Type B pancreatic cell (in vitro differentiated cells): ENCODE measurements at regions not wholly inside any gene's neighbourhood (a gene's known extent, or its start where the extent isn't known, plus 50 kb on each side); places are given as distances from the start of the nearest gene placed in this dataset.

Experiments
- DNase-seq: peaks from one replicate; pipeline ENCODE4 v3.0.0; 2021; ENCODE audit warnings: mixed read lengths; ENCODE audit not compliant: unreplicated experiment; ENCODE audit errors: extremely low spot score
- H3K27ac Mint-ChIP-seq: 2 replicates; pipeline ENCODE4 v1.8.0; 2021; ENCODE audit warnings: mild to moderate bottlenecking, mixed read lengths
- H3K27me3 Mint-ChIP-seq: 2 replicates; pipeline ENCODE4 v1.8.0; 2021; ENCODE audit warnings: mixed read lengths
- H3K36me3 Mint-ChIP-seq: 2 replicates; pipeline ENCODE4 v1.8.0; 2021; ENCODE audit warnings: mixed read lengths
- H3K4me1 Mint-ChIP-seq: one replicate; pipeline ENCODE4 v1.8.0; 2021; ENCODE audit warnings: mixed read lengths; ENCODE audit not compliant: unreplicated experiment
- H3K4me3 Mint-ChIP-seq: 2 replicates; pipeline ENCODE4 v1.8.0; 2021; ENCODE audit warnings: mild to moderate bottlenecking, mixed read lengths
- H3K9me3 Mint-ChIP-seq: 2 replicates; pipeline ENCODE4 v1.8.0; 2021; ENCODE audit warnings: mixed read lengths
- TF ChIP-seq, protein P1 (sequence below): fragments of 200-600 bp; sonication (generic); conservative IDR thresholded peaks from 2 replicates; pipeline ENCODE4 v1.5.0; 2021; ENCODE audit warnings: antibody characterized with exemption, mild to moderate bottlenecking

DNA sequence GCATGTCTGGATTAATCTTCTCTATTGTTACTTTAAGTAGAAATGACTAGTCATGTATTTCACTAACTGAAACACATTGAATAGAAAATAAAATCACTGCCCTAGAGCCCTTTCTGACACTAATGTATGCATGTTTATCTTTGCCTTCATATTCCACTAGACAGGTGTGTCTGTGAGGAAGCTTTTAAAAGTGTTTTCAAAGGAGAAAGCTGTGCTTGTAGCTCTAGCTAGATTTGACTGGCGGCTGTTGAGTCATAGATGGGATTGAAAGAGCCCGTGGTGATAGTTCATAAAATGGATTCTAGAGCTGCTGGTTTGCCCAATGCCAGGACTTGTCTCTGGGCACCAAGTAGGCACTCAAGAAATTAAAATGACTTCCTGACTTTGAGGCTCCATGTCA, 189.0 kb upstream of the PIRT start:
- Mint-ChIP-seq H3K36me3 (no peaks in the 10 kb centered on the region), H3K27ac (no peak overlapping the region), H3K4me3 (no peak overlapping the region), H3K4me1 (no peaks in the 10 kb centered on the region), H3K9me3 (no peaks in the 10 kb centered on the region), H3K27me3 (peaks cover 8% of the 10 kb centered on the region)
- no peak for DNase-seq
- TF ChIP-seq, protein P1, sequence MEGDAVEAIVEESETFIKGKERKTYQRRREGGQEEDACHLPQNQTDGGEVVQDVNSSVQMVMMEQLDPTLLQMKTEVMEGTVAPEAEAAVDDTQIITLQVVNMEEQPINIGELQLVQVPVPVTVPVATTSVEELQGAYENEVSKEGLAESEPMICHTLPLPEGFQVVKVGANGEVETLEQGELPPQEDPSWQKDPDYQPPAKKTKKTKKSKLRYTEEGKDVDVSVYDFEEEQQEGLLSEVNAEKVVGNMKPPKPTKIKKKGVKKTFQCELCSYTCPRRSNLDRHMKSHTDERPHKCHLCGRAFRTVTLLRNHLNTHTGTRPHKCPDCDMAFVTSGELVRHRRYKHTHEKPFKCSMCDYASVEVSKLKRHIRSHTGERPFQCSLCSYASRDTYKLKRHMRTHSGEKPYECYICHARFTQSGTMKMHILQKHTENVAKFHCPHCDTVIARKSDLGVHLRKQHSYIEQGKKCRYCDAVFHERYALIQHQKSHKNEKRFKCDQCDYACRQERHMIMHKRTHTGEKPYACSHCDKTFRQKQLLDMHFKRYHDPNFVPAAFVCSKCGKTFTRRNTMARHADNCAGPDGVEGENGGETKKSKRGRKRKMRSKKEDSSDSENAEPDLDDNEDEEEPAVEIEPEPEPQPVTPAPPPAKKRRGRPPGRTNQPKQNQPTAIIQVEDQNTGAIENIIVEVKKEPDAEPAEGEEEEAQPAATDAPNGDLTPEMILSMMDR, result no peak

DNA sequence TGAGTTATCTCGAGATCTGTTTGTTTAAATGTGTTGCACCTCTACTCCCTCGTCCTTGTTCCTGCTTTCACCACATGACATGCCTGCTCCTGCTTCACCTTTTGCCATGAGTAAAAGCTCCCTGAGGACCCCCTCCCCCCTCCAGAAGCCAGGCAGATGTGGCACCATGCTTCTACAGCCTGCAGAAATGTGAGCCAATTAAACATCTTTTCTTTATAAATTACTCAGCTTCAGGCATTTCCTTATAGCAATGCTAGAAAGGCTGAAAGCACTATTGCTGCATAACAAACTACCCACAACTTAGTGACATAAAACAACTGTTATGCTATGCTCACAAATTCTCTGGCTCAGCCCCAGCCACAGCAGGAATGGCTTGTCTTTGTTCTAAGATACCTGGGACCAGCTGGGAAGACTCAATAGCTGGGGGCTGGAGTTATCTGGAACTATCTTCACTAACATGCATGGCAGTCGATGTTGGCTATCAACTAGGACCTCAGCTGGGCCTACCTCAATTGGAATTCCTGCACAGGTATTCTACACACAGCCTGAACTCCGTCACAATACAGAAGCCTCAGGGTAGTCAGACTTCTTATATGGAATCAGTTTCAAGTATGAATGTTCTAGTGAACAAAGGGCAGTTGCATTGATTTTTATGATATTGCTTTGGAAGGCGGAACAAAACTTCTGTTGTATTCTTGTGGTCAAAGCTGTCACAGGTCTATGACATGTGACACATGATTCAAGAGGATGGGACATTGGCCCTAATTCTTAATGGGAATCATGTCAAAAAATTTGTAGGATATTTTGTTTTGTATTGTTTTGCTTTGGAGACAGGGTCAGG, 186.0 kb upstream of the PIRT start:
- no peaks in the 10 kb centered on the region for H3K36me3 Mint-ChIP-seq
- H3K27me3 Mint-ChIP-seq, result peaks cover 13% of the 10 kb centered on the region
- no peaks in the 10 kb centered on the region for H3K9me3 Mint-ChIP-seq
- no peak overlapping the region for H3K27ac Mint-ChIP-seq
- TF ChIP-seq, protein P1, result no peak
- H3K4me1 Mint-ChIP-seq, result no peaks in the 10 kb centered on the region
- no peak for DNase-seq
- no peak overlapping the region for H3K4me3 Mint-ChIP-seq

DNA sequence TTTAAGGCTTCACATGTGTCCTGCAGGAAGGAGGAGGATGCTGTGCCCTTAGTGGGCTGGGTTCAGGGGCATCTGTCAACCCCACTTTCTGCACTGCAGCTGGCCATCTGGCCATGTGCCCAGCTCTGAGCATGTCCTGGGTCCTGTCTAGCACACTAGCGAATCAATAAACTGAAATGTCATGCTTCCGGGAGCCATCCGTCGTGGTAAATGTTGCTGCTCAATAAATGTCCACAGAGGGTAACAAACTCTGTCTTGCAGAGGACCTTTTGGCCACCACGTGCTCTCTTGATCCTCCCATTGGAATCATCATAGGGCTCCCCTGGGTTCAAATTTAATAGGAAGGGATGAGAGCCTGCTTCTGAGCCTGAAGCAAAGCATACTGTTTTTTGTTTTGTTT, 168.6 kb upstream of the PIRT start:
- Mint-ChIP-seq H3K36me3 (no peaks in the 10 kb centered on the region), H3K27ac (no peak overlapping the region), H3K27me3 (peaks cover 13% of the 10 kb centered on the region), H3K4me3 (no peak overlapping the region), H3K9me3 (no peaks in the 10 kb centered on the region), H3K4me1 (no peaks in the 10 kb centered on the region)
- DNase-seq, result no peak
- TF ChIP-seq, protein P1, result no peak

DNA sequence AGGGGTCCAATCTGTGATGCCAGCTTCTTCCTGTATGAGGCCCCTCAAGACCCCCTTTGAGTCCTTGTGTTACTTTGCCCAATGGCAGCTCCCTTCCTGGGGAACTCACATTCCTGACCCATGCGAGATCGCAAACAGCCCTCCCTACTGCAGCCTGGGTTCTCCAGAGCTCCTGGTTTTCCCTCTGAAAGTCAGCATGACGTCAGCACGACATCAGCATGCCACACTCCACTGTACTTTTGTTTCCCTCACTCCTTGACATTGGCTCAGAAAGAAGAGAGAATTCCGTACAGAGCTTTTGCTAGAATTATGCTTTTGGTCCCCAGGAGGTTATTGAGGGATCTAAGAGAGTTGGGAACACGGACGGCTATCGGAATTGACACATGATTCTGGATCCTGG, 168.1 kb upstream of the PIRT start:
- no peaks in the 10 kb centered on the region for H3K36me3 Mint-ChIP-seq
- H3K4me1 Mint-ChIP-seq, result no peaks in the 10 kb centered on the region

DNA sequence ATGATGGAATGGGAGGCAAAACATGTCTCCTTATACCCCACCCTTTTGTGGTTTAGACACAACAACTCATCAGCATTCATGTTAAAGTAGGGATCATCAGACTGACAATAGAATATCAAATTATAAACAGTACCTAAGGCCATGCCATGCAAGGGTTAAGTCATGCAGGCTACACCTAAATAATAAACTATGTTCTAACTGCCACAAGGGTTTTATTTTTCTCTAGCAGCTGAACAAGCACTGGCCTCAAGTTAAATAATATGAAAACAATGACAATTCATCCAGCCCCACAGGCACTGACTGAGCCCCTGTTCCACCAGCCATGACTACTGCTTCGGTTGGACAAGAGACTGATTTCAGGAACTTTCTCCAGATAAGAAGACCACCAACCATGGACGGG, 164.5 kb upstream of the PIRT start:
- no peak overlapping the region for H3K27ac Mint-ChIP-seq
- no peak overlapping the region for H3K4me3 Mint-ChIP-seq
- no peaks in the 10 kb centered on the region for H3K4me1 Mint-ChIP-seq
- no peak for DNase-seq
- TF ChIP-seq, protein P1, result no peak
- H3K27me3 Mint-ChIP-seq, result peaks cover 10% of the 10 kb centered on the region
- H3K9me3 Mint-ChIP-seq, result no peaks in the 10 kb centered on the region
- H3K36me3 Mint-ChIP-seq, result no peaks in the 10 kb centered on the region

More for the DNA sequence above, 168.1 kb upstream of the PIRT start:
- no peak overlapping the region for H3K27ac Mint-ChIP-seq
- TF ChIP-seq, protein P1, result no peak
- H3K27me3 Mint-ChIP-seq, result peaks cover 13% of the 10 kb centered on the region
- H3K9me3 Mint-ChIP-seq, result no peaks in the 10 kb centered on the region
- no peak overlapping the region for H3K4me3 Mint-ChIP-seq
- DNase-seq, result no peak
